SK-N-SH treated with all-trans-retinoic acid at 6 μM for 48 hours (cell line): ENCODE measurements at regions not wholly inside any gene's neighbourhood (a gene's known extent, or its start where the extent isn't known, plus 50 kb on each side); places are given as distances from the start of the nearest gene placed in this dataset.
"Not testable (repeated sequence)": the region's sequence is repeated elsewhere in the genome, so short reads cannot be mapped to it uniquely, and the experiment has no call there.

Experiments
- ATAC-seq: fragments of 200-7000 bp; cut with Tn5 transposase; 3 replicates; pipeline ENCODE4 v1.9.1; 2020; ENCODE audit warnings: mild to moderate bottlenecking, moderate library complexity
- BACH2 ChIP-seq: fragments of 250-450 bp; sonication (Bioruptor Pico); IDR thresholded peaks from 2 replicates; pipeline ENCODE4 v1.9.0; 2021; ENCODE audit warnings: mild to moderate bottlenecking, borderline replicate concordance
- CREB5 ChIP-seq: fragments of 250-450 bp; sonication (Bioruptor Pico); IDR thresholded peaks from 2 replicates; pipeline ENCODE4 v1.5.1; 2020; ENCODE audit warnings: low read depth, mild to moderate bottlenecking, moderate library complexity
- CSDC2 ChIP-seq: fragments of 250-450 bp; sonication (Bioruptor Pico); IDR thresholded peaks from 2 replicates; pipeline ENCODE4 v1.5.0; 2020; ENCODE audit warnings: mild to moderate bottlenecking, moderate library complexity
- CSRNP3 ChIP-seq: fragments of 250-450 bp; sonication (Bioruptor Pico); IDR thresholded peaks from 2 replicates; pipeline ENCODE4 v1.5.1; 2021; ENCODE audit warnings: mild to moderate bottlenecking, moderate library complexity
- ESRRG ChIP-seq: fragments of 250-450 bp; sonication (Bioruptor Pico); IDR thresholded peaks from 2 replicates; pipeline ENCODE4 v1.6.1; 2021; ENCODE audit warnings: mild to moderate bottlenecking
- GLIS3 ChIP-seq: fragments of 250-450 bp; sonication (Bioruptor Pico); IDR thresholded peaks from 2 replicates; pipeline ENCODE4 v1.5.0; 2020; ENCODE audit warnings: mild to moderate bottlenecking, moderate library complexity
- ISL1 ChIP-seq: fragments of 250-450 bp; sonication (Bioruptor Pico); IDR thresholded peaks from 2 replicates; pipeline ENCODE4 v2.1.2; 2022; ENCODE audit warnings: mild to moderate bottlenecking, moderate library complexity
- OSR1 ChIP-seq: fragments of 250-450 bp; sonication (Bioruptor Pico); IDR thresholded peaks from 2 replicates; pipeline ENCODE4 v1.8.0; 2022; ENCODE audit warnings: moderate library complexity, mild to moderate bottlenecking, inconsistent platforms
- PATZ1 ChIP-seq: fragments of 250-450 bp; sonication (Bioruptor Pico); IDR thresholded peaks from 2 replicates; pipeline ENCODE4 v1.8.0; 2020; ENCODE audit warnings: mild to moderate bottlenecking, moderate library complexity, borderline replicate concordance
- POU6F1 ChIP-seq: fragments of 250-450 bp; sonication (Bioruptor Pico); IDR thresholded peaks from 2 replicates; pipeline ENCODE4 v1.8.0; 2021; ENCODE audit warnings: low read depth, mild to moderate bottlenecking, moderate library complexity, borderline replicate concordance
- PPARA ChIP-seq: fragments of 250-450 bp; sonication (Bioruptor Pico); IDR thresholded peaks from 2 replicates; pipeline ENCODE4 v1.5.0; 2020; ENCODE audit warnings: mild to moderate bottlenecking, borderline replicate concordance
- RARB ChIP-seq: fragments of 250-450 bp; sonication (Bioruptor Pico); IDR thresholded peaks from 2 replicates; pipeline ENCODE4 v1.8.0; 2021; ENCODE audit warnings: mild to moderate bottlenecking, moderate library complexity
- SNAI2 ChIP-seq: fragments of 250-450 bp; sonication (Bioruptor Pico); IDR thresholded peaks from 2 replicates; pipeline ENCODE4 v1.5.0; 2020; ENCODE audit warnings: mild to moderate bottlenecking, moderate library complexity
- TCF4 ChIP-seq: fragments of 250-450 bp; sonication (Bioruptor Pico); IDR thresholded peaks from 2 replicates; pipeline ENCODE4 v1.8.0; 2021; ENCODE audit warnings: mild to moderate bottlenecking, moderate library complexity, borderline replicate concordance
- TOX ChIP-seq: fragments of 250-450 bp; sonication (Bioruptor Pico); IDR thresholded peaks from 2 replicates; pipeline ENCODE4 v1.8.0; 2021; ENCODE audit warnings: mild to moderate bottlenecking, moderate library complexity, borderline replicate concordance
- TSHZ2 ChIP-seq: fragments of 250-450 bp; sonication (Bioruptor Pico); IDR thresholded peaks from 2 replicates; pipeline ENCODE4 v1.5.0; 2020; ENCODE audit warnings: mild to moderate bottlenecking, moderate library complexity
- ZC3H10 ChIP-seq: fragments of 250-450 bp; sonication (Bioruptor Pico); IDR thresholded peaks from 2 replicates; pipeline ENCODE4 v1.5.1; 2021; ENCODE audit warnings: mild to moderate bottlenecking, moderate library complexity
- ZFP3 ChIP-seq: fragments of 250-450 bp; sonication (Bioruptor Pico); IDR thresholded peaks from 2 replicates; pipeline ENCODE4 v1.5.0; 2020; ENCODE audit warnings: mild to moderate bottlenecking, moderate library complexity
- ZFP30 ChIP-seq: fragments of 450-650 bp; formaldehyde crosslinking; IDR thresholded peaks from 2 replicates; pipeline ENCODE4 v1.5.0; 2022; ENCODE audit warnings: mild to moderate bottlenecking, moderate library complexity
- ZNF70 ChIP-seq: fragments of 450-650 bp; formaldehyde crosslinking; IDR thresholded peaks from 2 replicates; pipeline ENCODE4 v1.5.0; 2020; ENCODE audit warnings: mild to moderate bottlenecking, moderate library complexity
- ZNF8 ChIP-seq: fragments of 450-650 bp; formaldehyde crosslinking; IDR thresholded peaks from 2 replicates; pipeline ENCODE4 v1.5.0; 2020; ENCODE audit warnings: mild to moderate bottlenecking, moderate library complexity

- TF ChIP-seq CSRNP3, result no peak
- TF ChIP-seq ISL1, result no peak
- TF ChIP-seq ZFP3 (CRISPR knock-in tag), result no peak
- TF ChIP-seq CSDC2 (CRISPR knock-in tag), result no peak
- no peak for TF ChIP-seq POU6F1 (CRISPR knock-in tag)
- TF ChIP-seq RARB (CRISPR knock-in tag), result no peak
- TF ChIP-seq ESRRG, result no peak
- TF ChIP-seq BACH2 (CRISPR knock-in tag), result no peak
- TF ChIP-seq PPARA (CRISPR knock-in tag), result no peak
- no peak for TF ChIP-seq ZNF8 (CRISPR knock-in tag)
- TF ChIP-seq GLIS3, result no peak
- no peak for TF ChIP-seq ZC3H10 (CRISPR knock-in tag)
- no peak for ATAC-seq
These were observed 1211.4 kb downstream of the VRK1 start for GRCh38 chr14:98008381-98009113.

GRCh38 chr14:98009177-98009576 lies 1212.0 kb downstream of the VRK1 start:
- ATAC-seq, result not testable (repeated sequence)

- no peak for ATAC-seq
- TF ChIP-seq TOX (CRISPR knock-in tag), result no peak
These were observed 1213.6 kb downstream of the VRK1 start for GRCh38 chr14:98010784-98011183.

GRCh38 chr14:98014851-98015615 lies 1217.9 kb downstream of the VRK1 start:
- TF ChIP-seq POU6F1 (CRISPR knock-in tag) (no peak), PATZ1 (CRISPR knock-in tag) (no peak), TCF4 (CRISPR knock-in tag) (no peak), CREB5 (CRISPR knock-in tag) (no peak), GLIS3 (no peak), PPARA (CRISPR knock-in tag) (no peak), SNAI2 (CRISPR knock-in tag) (no peak), BACH2 (CRISPR knock-in tag) (no peak), ISL1 (no peak), ZNF8 (CRISPR knock-in tag) (no peak), TOX (CRISPR knock-in tag) (no peak), CSDC2 (CRISPR knock-in tag) (no peak), ZFP3 (CRISPR knock-in tag) (no peak), ZNF70 (no peak), ZFP30 (CRISPR knock-in tag) (no peak), OSR1 (CRISPR knock-in tag) (no peak), TSHZ2 (CRISPR knock-in tag) (no peak), RARB (CRISPR knock-in tag) (no peak)
- no peak for ATAC-seq
